OCI-LY7 (cell line): ENCODE measurements at regions not wholly inside any gene's neighbourhood (a gene's known extent, or its start where the extent isn't known, plus 50 kb on each side); places are given as distances from the start of the nearest gene placed in this dataset.

ENCODE experiments used
- BruUV-seq: library from RNA; stranded (reverse); fragments of 400-500 nt; replicated peaks from 2 replicates; lab custom pipeline; 2021; lab: Mats Ljungman, UMichigan
- CTCF ChIA-PET: fragments of 300-600 bp; sonication (Branson Sonifier 250); formaldehyde crosslinking; loops from one replicate; lab custom pipeline; 2022; ENCODE audit warnings: antibody characterized with exemption; ENCODE audit not compliant: unreplicated experiment; lab: Charles Lee
- POLR2A ChIA-PET: fragments of 300-600 bp; sonication (Branson Sonifier 250); formaldehyde crosslinking; loops from one replicate; lab custom pipeline; 2022; ENCODE audit warnings: antibody characterized with exemption; lab: Charles Lee
- DNase-seq: peaks from one replicate; pipeline ENCODE4 v3.0.0-alpha.2; 2015; ENCODE audit warnings: low spot score
- H2AFZ ChIP-seq: fragments of 200-600 bp; sonication (generic), shearing (Covaris generic); 2 replicates; pipeline ENCODE4 v1.6.1; 2014; ENCODE audit warnings: mild to moderate bottlenecking, antibody characterized with exemption, low read length, moderate library complexity
- H3K27ac ChIP-seq: fragments of 200-600 bp; sonication (generic); 2 replicates; pipeline ENCODE4 v1.5.1; 2014; ENCODE audit warnings: mixed run types, low read depth, mild to moderate bottlenecking, moderate library complexity, low read length, inconsistent platforms; ENCODE audit not compliant: poor library complexity, severe bottlenecking
- H3K36me3 ChIP-seq: fragments of 200-600 bp; sonication (generic); 2 replicates; pipeline ENCODE4 v1.6.1; 2014; ENCODE audit warnings: mild to moderate bottlenecking, antibody characterized with exemption, low read length, moderate library complexity, mixed read lengths; ENCODE audit not compliant: insufficient read depth
- H3K4me1 ChIP-seq: fragments of 200-600 bp; sonication (generic); 2 replicates; pipeline ENCODE4 v1.5.1; 2014; ENCODE audit warnings: mild to moderate bottlenecking, low read length; ENCODE audit not compliant: insufficient read depth, poor library complexity, severe bottlenecking
- H3K4me2 ChIP-seq: fragments of 200-600 bp; sonication (generic); 2 replicates; pipeline ENCODE4 v1.6.1; 2014; ENCODE audit warnings: mild to moderate bottlenecking, low read length
- H3K4me3 ChIP-seq: fragments of 200-600 bp; sonication (generic); 2 replicates; pipeline ENCODE4 v1.5.1; 2014; ENCODE audit warnings: mild to moderate bottlenecking, low read depth, low read length; ENCODE audit not compliant: poor library complexity, severe bottlenecking
- H3K79me2 ChIP-seq: fragments of 200-600 bp; sonication (generic); 2 replicates; pipeline ENCODE4 v1.6.1; 2016; ENCODE audit warnings: low read depth, mild to moderate bottlenecking, low read length, moderate library complexity, mixed read lengths; ENCODE audit not compliant: insufficient read depth
- H3K9me2 ChIP-seq: fragments of 200-600 bp; sonication (generic); 2 replicates; pipeline ENCODE4 v1.6.1; 2016; ENCODE audit warnings: mild to moderate bottlenecking, low read length, mixed read lengths; ENCODE audit not compliant: insufficient read depth
- H3K9me3 ChIP-seq: fragments of 200-600 bp; sonication (generic); 2 replicates; pipeline ENCODE4 v1.6.1; 2014; ENCODE audit warnings: mild to moderate bottlenecking, mixed run types, low read length, mixed read lengths
- H4K20me1 ChIP-seq: fragments of 200-600 bp; sonication (generic); 2 replicates; pipeline ENCODE4 v1.6.1; 2014; ENCODE audit warnings: mild to moderate bottlenecking, antibody characterized with exemption, low read length, moderate library complexity, mixed read lengths; ENCODE audit not compliant: insufficient read depth
- CTCF ChIP-seq: fragments of 200-600 bp; sonication (generic); conservative IDR thresholded peaks from 2 replicates; pipeline ENCODE4 v1.5.1; 2014; ENCODE audit warnings: mild to moderate bottlenecking, antibody characterized with exemption, low read length, moderate library complexity, mixed read lengths
- EZH2phosphoT487 ChIP-seq: fragments of 200-600 bp; sonication (generic); IDR thresholded peaks from 2 replicates; pipeline ENCODE4 v1.6.1; 2018; ENCODE audit warnings: low read depth, borderline replicate concordance, mild to moderate bottlenecking, mixed run types, antibody characterized with exemption, low read length, moderate library complexity, mixed read lengths
- intact Hi-C: fragments of 100-400 bp; cut with micrococcal nuclease; formaldehyde crosslinking; loops from one replicate; pipeline ENCODE4 v1.10.0; 2022; ENCODE audit not compliant: unreplicated experiment

GRCh38 chr21:28614791-28615190 lies 377.9 kb downstream of the LTN1 start:
- ChIA-PET CTCF (no interaction called here), POLR2A (no interaction called here)
- Histone ChIP-seq H3K9me2 (no peaks in the 10 kb centered on the region; the same call in 1 of the 2 replicates), H3K4me2 (no peak overlapping the region), H2AFZ (no peak overlapping the region), H3K36me3 (no peaks in the 10 kb centered on the region), H3K9me3 (no peaks in the 10 kb centered on the region), H3K4me1 (no peaks in the 10 kb centered on the region), H4K20me1 (no peaks in the 10 kb centered on the region), H3K27ac (no peak overlapping the region), H3K79me2 (no peaks in the 10 kb centered on the region), H3K4me3 (no peak overlapping the region)
- no TSS peak for BruUV-seq
- DNase-seq, result no peak
- intact Hi-C loops, result no loop called here
- TF ChIP-seq EZH2phosphoT487, result no peak
- no peak for TF ChIP-seq CTCF

GRCh38 chr21:28608646-28609045 lies 384.0 kb downstream of the LTN1 start:
- TF ChIP-seq EZH2phosphoT487, result no peak
- TF ChIP-seq CTCF, result no peak
- no peaks in the 10 kb centered on the region for H3K9me3 ChIP-seq
- POLR2A ChIA-PET, result interaction anchor here (0.6 to 1.6 kb wide), 2 partner anchors 9 to 1355 kb away, joined by 3 to 4 read pairs; no protein-coding TSS in a partner anchor
- H3K4me1 ChIP-seq, result peaks cover 34% of the 10 kb centered on the region
- no peaks in the 10 kb centered on the region for H3K36me3 ChIP-seq
- H3K4me2 ChIP-seq, result peak overlapping the region; percentile 48
- no TSS peak for BruUV-seq
- H3K9me2 ChIP-seq, result no peaks in the 10 kb centered on the region
- H3K27ac ChIP-seq, result no peak overlapping the region
- no peak overlapping the region for H3K4me3 ChIP-seq
- no peaks in the 10 kb centered on the region for H3K79me2 ChIP-seq
- peak; percentile 50 for DNase-seq
- intact Hi-C loops, result no loop called here
- no peaks in the 10 kb centered on the region for H4K20me1 ChIP-seq
- H2AFZ ChIP-seq, result peak overlapping the region; percentile 73
- CTCF ChIA-PET, result no interaction called here

- no peaks in the 10 kb centered on the region for H3K36me3 ChIP-seq
- H3K4me3 ChIP-seq, result no peak overlapping the region
- H3K9me2 ChIP-seq, result no peaks in the 10 kb centered on the region
- H3K9me3 ChIP-seq, result no peaks in the 10 kb centered on the region
- ChIA-PET CTCF (no interaction called here), POLR2A (interaction anchor here (0.5 to 1.6 kb wide), 4 partner anchors 10 to 27 kb away, joined by 3 to 4 read pairs (median 3); no protein-coding TSS in a partner anchor)
- no peak overlapping the region for H3K27ac ChIP-seq
- no peak overlapping the region for H2AFZ ChIP-seq
- H4K20me1 ChIP-seq, result no peaks in the 10 kb centered on the region
- intact Hi-C loops, result no loop called here
- TF ChIP-seq CTCF, result no peak
- TF ChIP-seq EZH2phosphoT487, result no peak
- no peak overlapping the region for H3K4me2 ChIP-seq
- H3K4me1 ChIP-seq, result peaks cover 34% of the 10 kb centered on the region
- DNase-seq, result no peak
- no TSS peak for BruUV-seq
- no peaks in the 10 kb centered on the region for H3K79me2 ChIP-seq
Measured at GRCh38 chr21:28607545-28607944, 385.1 kb downstream of the LTN1 start.
